Sigmoid colon (tissue), 6 donors: ENCODE measurements at regions not wholly inside any gene's neighbourhood (a gene's known extent, or its start where the extent isn't known, plus 50 kb on each side); places are given as distances from the start of the nearest gene placed in this dataset.

Experiments used
- DNase-seq: peaks from one replicate; pipeline ENCODE4 v3.0.0-alpha.2; 2019
- H3K27ac ChIP-seq, 4 donors: fragments of 200-600 bp; sonication (generic); one replicate each; pipeline ENCODE4 v1.5.1; 2016 to 2019; ENCODE audit warnings: mild to moderate bottlenecking in 1 of 4
- H3K27me3 ChIP-seq, 3 donors: fragments of 200-600 bp; sonication (generic); one replicate each; pipeline ENCODE4 v1.5.1; 2019; ENCODE audit warnings: mild to moderate bottlenecking in 1 of 3
- H3K36me3 ChIP-seq, 4 donors: fragments of 200-600 bp; sonication (generic); one replicate each; pipeline ENCODE4 v1.5.1; 2016 to 2019
- H3K4me1 ChIP-seq, 4 donors: fragments of 200-600 bp; sonication (generic); one replicate each; pipeline ENCODE4 v1.5.1; 2017 to 2019
- H3K4me3 ChIP-seq, 4 donors: fragments of 200-600 bp; sonication (generic); one replicate each; pipeline ENCODE4 v1.5.1; 2017 to 2019; ENCODE audit warnings: mild to moderate bottlenecking in 2 of 4, moderate library complexity in 1 of 4
- H3K9me3 ChIP-seq, 4 donors: fragments of 200-600 bp in 3 of 4; sonication (generic) in 3 of 4; one replicate each; pipeline versions ENCODE4 v1.5.1 to v1.6.1; 2013 to 2019
- CTCF ChIP-seq, 4 experiments: fragments of 450-650 bp in 3 of 4; fragments of 200-600 bp in 1 of 4; IDR thresholded peaks; one replicate each; pipeline ENCODE4 v1.5.1; 2016 to 2019; ENCODE audit warnings: antibody characterized with exemption in 4 of 4, mild to moderate bottlenecking in 3 of 4, moderate library complexity in 2 of 4
- EP300 ChIP-seq, 4 donors: sonication (generic); formaldehyde crosslinking; IDR thresholded peaks; one replicate each; pipeline ENCODE4 v1.6.1; 2017; ENCODE audit warnings: antibody characterized with exemption in 4 of 4
- POLR2A ChIP-seq, 2 donors: fragments of 450-650 bp; IDR thresholded peaks; one replicate each; pipeline ENCODE4 v1.6.1; 2016; ENCODE audit warnings: antibody characterized with exemption in 2 of 2, mild to moderate bottlenecking in 2 of 2, moderate library complexity in 2 of 2
- POLR2AphosphoS5 ChIP-seq, 4 donors: sonication (generic); formaldehyde crosslinking; IDR thresholded peaks; one replicate each; pipeline ENCODE4 v1.6.1; 2017; ENCODE audit warnings: antibody characterized with exemption in 4 of 4
- WGBS, 2 donors: extraction: QIAGEN DNeasy Blood & Tissue Kit; methylation state at CpG; one replicate each; pipeline ENCODE4 v1.1.7; 2013; 5-methylcytosine and 5-hydroxymethylcytosine counted together
- intact Hi-C: fragments of 100-400 bp; cut with DNase I; formaldehyde crosslinking; loops from one replicate; pipeline ENCODE4 v1.15.1; 2023
- donor health status: healthy with polysubstance abuse.
- donor health status: healthy.

DNA sequence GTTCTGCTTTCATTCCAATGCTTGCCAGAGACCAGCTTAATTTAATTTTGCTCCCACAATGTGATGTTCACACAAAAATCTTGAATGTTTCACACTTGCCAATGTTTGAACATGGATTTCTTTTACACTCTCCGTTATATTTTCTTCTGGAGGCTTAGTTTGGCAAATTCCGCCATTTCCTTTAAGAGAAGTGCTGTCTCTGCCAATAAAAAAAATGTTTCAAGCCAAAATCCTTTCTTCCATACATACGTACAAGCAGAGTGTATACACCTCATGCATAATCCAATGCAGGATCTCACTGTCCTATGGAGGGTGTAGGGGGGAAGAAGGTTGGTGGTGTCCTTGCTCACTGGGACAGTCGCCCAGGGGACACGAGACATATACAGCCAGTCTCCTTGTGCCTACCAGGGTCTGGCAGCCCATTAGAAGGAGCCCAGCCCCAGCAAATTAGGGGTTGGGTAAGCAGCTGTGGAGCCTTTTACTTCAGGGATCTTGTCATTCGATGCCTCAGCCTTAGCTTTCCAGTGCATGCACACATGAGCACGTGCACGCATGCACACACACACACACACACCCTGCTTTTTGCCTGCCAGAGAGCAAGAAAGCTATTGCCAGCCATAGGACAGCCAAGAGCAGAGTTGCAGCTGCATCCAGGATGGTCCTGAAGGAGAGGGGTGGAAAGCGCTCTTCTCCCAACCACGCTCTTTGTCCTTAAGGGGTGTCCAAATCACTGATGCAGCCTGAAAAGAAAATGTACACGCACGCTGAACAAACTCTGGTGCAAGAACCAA lies 208.3 kb downstream of the FOXO1 start:
- Histone ChIP-seq H3K27me3 (no peaks in the 10 kb centered on the region), H3K9me3 (no peaks in the 10 kb centered on the region), H3K36me3 (no peaks in the 10 kb centered on the region), H3K4me1 (no peaks in the 10 kb centered on the region), H3K27ac (no peak overlapping the region), H3K4me3 (no peak overlapping the region)
- TF ChIP-seq CTCF (IDR thresholded peaks at IDR 0.05), result no peak
- TF ChIP-seq EP300 (IDR thresholded peaks at IDR 0.05), result no peak
- TF ChIP-seq POLR2A (IDR thresholded peaks at IDR 0.05), result no peak
- no peak for TF ChIP-seq POLR2AphosphoS5 (IDR thresholded peaks at IDR 0.05)
- DNase-seq, result no peak
- intact Hi-C loops, result no loop called here
- 91 to 94% methylated on average over 12 of the region's 12 CpGs for WGBS, 2 donors

GRCh38 chr13:40458720-40458990 lies 207.8 kb downstream of the FOXO1 start:
- Histone ChIP-seq H3K4me1 (no peaks in the 10 kb centered on the region), H3K27me3 (no peaks in the 10 kb centered on the region), H3K4me3 (no peak overlapping the region), H3K36me3 (no peaks in the 10 kb centered on the region), H3K27ac (no peak overlapping the region), H3K9me3 (no peaks in the 10 kb centered on the region)
- DNase-seq, result no peak
- TF ChIP-seq POLR2A (IDR thresholded peaks at IDR 0.05), result no peak
- no peak for TF ChIP-seq EP300 (IDR thresholded peaks at IDR 0.05)
- no peak for TF ChIP-seq POLR2AphosphoS5 (IDR thresholded peaks at IDR 0.05)
- intact Hi-C loops, result no loop called here
- WGBS, 2 donors, result 88 to 91% methylated on average over 7 of the region's 7 CpGs

DNA sequence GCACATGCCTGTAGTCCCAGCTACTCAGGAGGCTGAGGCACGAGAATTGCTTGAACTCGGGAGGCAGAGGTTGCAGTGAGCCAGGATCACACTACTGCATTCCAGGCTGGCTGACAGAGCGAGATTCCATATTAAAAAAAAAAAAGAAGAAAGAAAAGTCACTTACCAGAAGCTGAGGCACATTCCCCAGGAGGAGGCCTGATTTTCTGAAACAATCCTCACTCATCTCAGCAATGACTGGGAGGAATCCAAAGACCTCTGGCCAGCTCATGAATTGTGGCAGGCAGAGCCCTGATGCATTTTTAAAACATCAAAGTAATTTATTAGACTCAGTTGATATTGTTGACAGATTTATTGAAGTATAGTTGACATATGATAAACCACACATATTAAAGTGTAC lies 206.3 kb downstream of the FOXO1 start:
- no peaks in the 10 kb centered on the region for H3K27me3 ChIP-seq
- H3K4me3 ChIP-seq, result no peak overlapping the region
- H3K27ac ChIP-seq, result no peak overlapping the region
- TF ChIP-seq POLR2AphosphoS5 (IDR thresholded peaks at IDR 0.05) (no peak), CTCF (IDR thresholded peaks at IDR 0.05) (no peak), EP300 (IDR thresholded peaks at IDR 0.05) (no peak), POLR2A (IDR thresholded peaks at IDR 0.05) (no peak)
- peaks cover 0 to 7% (median 0%) of the 10 kb centered on the region in 4 donors for H3K4me1 ChIP-seq
- no peaks in the 10 kb centered on the region for H3K36me3 ChIP-seq
- 94 to 96% methylated on average over 3 of the region's 3 CpGs for WGBS, 2 donors
- DNase-seq, result no peak
- no peaks in the 10 kb centered on the region for H3K9me3 ChIP-seq
- intact Hi-C loops, result no loop called here

GRCh38 chr13:40464337-40465014 lies 202.0 kb downstream of the FOXO1 start:
- Histone ChIP-seq H3K36me3 (no peaks in the 10 kb centered on the region), H3K27ac (peak overlapping the region in 2 of 4 donors; percentile 21 to 40), H3K4me1 (peaks cover 0 to 7% (median 0%) of the 10 kb centered on the region in 4 donors), H3K27me3 (no peaks in the 10 kb centered on the region), H3K9me3 (no peaks in the 10 kb centered on the region), H3K4me3 (no peak overlapping the region)
- no peak for DNase-seq
- 84% methylated on average over 12 of the region's 12 CpGs for WGBS, 2 donors
- TF ChIP-seq EP300 (IDR thresholded peaks at IDR 0.05) (no peak), POLR2AphosphoS5 (IDR thresholded peaks at IDR 0.05) (peak in 2 of 4 donors; percentile 44 to 47)
- intact Hi-C loops, result no loop called here

DNA sequence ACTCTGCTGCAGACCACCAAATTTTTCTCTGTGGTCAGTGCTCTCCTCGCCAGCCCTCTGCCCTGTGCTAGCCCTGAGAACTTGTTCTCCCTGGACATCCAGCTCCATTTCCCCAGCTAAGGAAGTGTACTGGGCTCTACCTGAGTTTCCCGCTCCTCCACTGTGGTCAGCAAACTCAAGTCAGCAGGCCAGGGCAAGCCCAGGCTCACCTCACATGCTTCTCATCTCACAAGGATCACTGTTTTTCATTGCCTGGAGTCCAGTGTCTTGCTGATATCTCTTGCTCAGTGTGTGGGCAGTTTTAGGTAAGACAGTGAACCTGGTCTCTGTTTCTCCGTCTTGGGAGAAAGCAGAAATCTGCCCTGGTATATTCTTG lies 201.4 kb downstream of the FOXO1 start:
- H3K27me3 ChIP-seq, result no peaks in the 10 kb centered on the region
- 92 to 96% methylated on average over 3 of the region's 3 CpGs for WGBS, 2 donors
- H3K36me3 ChIP-seq, result no peaks in the 10 kb centered on the region
- DNase-seq, result no peak
- H3K9me3 ChIP-seq, result no peaks in the 10 kb centered on the region
- intact Hi-C loops, result no loop called here
- H3K4me3 ChIP-seq, result no peak overlapping the region
- H3K4me1 ChIP-seq, result peaks cover 0 to 7% (median 0%) of the 10 kb centered on the region in 4 donors
- peak overlapping the region in 2 of 4 donors; percentile 21 to 40 for H3K27ac ChIP-seq
- no peak for TF ChIP-seq CTCF (IDR thresholded peaks at IDR 0.05)
